OCI-LY1 (cell line): ENCODE measurements at regions not wholly inside any gene's neighbourhood (a gene's known extent, or its start where the extent isn't known, plus 50 kb on each side); places are given as distances from the start of the nearest gene placed in this dataset.

Experiments used
- CTCF ChIP-seq: fragments of 200-600 bp; sonication (generic), shearing (Covaris generic); IDR thresholded peaks from 2 replicates; pipeline ENCODE4 v1.5.1; 2017; ENCODE audit warnings: mild to moderate bottlenecking, antibody characterized with exemption, low read length, moderate library complexity, mixed read lengths
- EZH2 ChIP-seq: fragments of 200-600 bp; sonication (generic), shearing (Covaris generic); IDR thresholded peaks from 2 replicates; pipeline ENCODE4 v1.8.0; 2017; ENCODE audit warnings: borderline replicate concordance, mixed run types, mild to moderate bottlenecking, antibody characterized with exemption, low read length, moderate library complexity, mixed read lengths

- TF ChIP-seq CTCF (no peak), EZH2 (no peak)
Observed at GRCh38 chr3:25142609-25143355, 285.3 kb upstream of the RARB start.
